ENCODE measurements at regions not wholly inside any gene's neighbourhood (a gene's known extent, or its start where the extent isn't known, plus 50 kb on each side); places are given as distances from the start of the nearest gene placed in this dataset.

DNA sequence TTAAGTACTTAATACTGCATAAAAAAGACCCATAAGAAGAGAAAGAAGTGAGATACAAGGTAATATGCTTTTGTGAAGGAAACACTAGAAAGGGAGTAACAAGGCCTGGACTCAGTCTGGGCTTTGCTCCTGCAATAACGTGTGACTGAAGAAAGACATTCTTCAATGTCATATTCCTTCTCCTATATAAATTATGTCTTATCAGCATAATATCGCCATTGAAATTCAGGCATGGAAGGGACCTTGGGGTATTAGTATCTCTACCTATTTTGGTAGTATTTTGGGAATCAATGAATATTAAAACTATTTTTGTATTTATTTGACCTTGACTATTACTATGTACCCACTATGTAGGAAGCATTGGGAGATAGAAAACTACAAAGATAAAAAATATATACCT, 62.2 kb upstream of the GIMD1 start:
- TF ChIP-seq POLR2A (IDR thresholded peaks at IDR 0.05; ENCODE audit: low read depth, low read length) (no peak), JUN (IDR thresholded peaks at IDR 0.05; ENCODE audit: borderline replicate concordance, insufficient read depth, insufficient read length, low read depth) (no peak), EZH2 (IDR thresholded peaks at IDR 0.05; ENCODE audit: borderline replicate concordance, low read depth, low read length, severe bottlenecking) (no peak), FOS (IDR thresholded peaks at IDR 0.05; ENCODE audit: borderline replicate concordance, insufficient read depth, low read length) (no peak), POLR2AphosphoS5 (IDR thresholded peaks at IDR 0.05; ENCODE audit: insufficient read depth, low read depth, low read length) (no peak)
- TF ChIP-seq, protein P1, sequence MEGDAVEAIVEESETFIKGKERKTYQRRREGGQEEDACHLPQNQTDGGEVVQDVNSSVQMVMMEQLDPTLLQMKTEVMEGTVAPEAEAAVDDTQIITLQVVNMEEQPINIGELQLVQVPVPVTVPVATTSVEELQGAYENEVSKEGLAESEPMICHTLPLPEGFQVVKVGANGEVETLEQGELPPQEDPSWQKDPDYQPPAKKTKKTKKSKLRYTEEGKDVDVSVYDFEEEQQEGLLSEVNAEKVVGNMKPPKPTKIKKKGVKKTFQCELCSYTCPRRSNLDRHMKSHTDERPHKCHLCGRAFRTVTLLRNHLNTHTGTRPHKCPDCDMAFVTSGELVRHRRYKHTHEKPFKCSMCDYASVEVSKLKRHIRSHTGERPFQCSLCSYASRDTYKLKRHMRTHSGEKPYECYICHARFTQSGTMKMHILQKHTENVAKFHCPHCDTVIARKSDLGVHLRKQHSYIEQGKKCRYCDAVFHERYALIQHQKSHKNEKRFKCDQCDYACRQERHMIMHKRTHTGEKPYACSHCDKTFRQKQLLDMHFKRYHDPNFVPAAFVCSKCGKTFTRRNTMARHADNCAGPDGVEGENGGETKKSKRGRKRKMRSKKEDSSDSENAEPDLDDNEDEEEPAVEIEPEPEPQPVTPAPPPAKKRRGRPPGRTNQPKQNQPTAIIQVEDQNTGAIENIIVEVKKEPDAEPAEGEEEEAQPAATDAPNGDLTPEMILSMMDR (IDR thresholded peaks at IDR 0.05; ENCODE audit: extremely low read depth in 1 of 2, insufficient read depth in 1 of 2, low read depth in 1 of 2, low read length in 2 of 2): no peak
- TF ChIP-seq, protein P2, sequence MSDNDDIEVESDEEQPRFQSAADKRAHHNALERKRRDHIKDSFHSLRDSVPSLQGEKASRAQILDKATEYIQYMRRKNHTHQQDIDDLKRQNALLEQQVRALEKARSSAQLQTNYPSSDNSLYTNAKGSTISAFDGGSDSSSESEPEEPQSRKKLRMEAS (IDR thresholded peaks at IDR 0.05; ENCODE audit: insufficient read depth, insufficient read length): no peak

Data from endothelial cell of umbilical vein (primary cell).